ENCODE measurements at regions not wholly inside any gene's neighbourhood (a gene's known extent, or its start where the extent isn't known, plus 50 kb on each side); places are given as distances from the start of the nearest gene placed in this dataset.
"Not testable (repeated sequence)": the region's sequence is repeated elsewhere in the genome, so short reads cannot be mapped to it uniquely, and the experiment has no call there.

DNA sequence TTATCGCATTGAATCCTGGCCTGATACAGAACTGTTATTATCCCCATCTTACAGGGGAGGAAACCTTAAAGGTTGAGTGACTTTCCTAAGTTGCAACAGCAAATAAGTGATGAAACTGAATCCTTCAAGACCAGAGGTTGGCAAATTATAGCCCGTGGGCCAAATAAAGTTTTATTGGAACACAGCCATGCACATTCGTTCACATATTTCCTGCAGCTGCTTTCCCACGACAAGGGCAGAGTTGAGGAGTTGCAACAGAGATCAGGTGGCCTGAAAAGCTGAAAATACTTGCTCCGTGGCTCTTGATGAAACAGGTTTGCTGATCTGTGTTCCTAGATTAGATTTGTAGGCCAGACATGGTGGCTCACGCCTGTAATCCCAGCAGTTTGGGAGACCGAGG, 126.7 kb downstream of the PHETA1 start:
- Histone ChIP-seq H3K36me3 (ENCODE audit: control insufficient read depth, insufficient read depth, low read length) (no peaks in the 10 kb centered on the region), H3K4me3 (replicated peaks; ENCODE audit: low read depth, low read length) (no peak overlapping the region), H3K27me3 (replicated peaks; ENCODE audit: control insufficient read depth, insufficient read depth, low read length) (no peaks in the 10 kb centered on the region; the same call in 1 of the 2 replicates)
- DNase-seq (ENCODE audit: extremely low read depth, insufficient read length) = no peak
- TF ChIP-seq CTCF (IDR thresholded peaks at IDR 0.05; ENCODE audit: insufficient read depth, low read length, poor library complexity, severe bottlenecking) = no peak

GRCh38 chr12:111240374-111240773, 128.5 kb downstream of the PHETA1 start:
- no peaks in the 10 kb centered on the region; the same call in 1 of the 2 replicates for H3K27me3 ChIP-seq (replicated peaks; ENCODE audit: control insufficient read depth, insufficient read depth, low read length)
- no peak overlapping the region for H3K4me3 ChIP-seq (replicated peaks; ENCODE audit: low read depth, low read length)
- no peak for DNase-seq (ENCODE audit: extremely low read depth, insufficient read length)
- no peak for TF ChIP-seq CTCF (IDR thresholded peaks at IDR 0.05; ENCODE audit: insufficient read depth, low read length, poor library complexity, severe bottlenecking)
- no peaks in the 10 kb centered on the region for H3K36me3 ChIP-seq (ENCODE audit: control insufficient read depth, insufficient read depth, low read length)

- Histone ChIP-seq H3K27me3 (replicated peaks; ENCODE audit: control insufficient read depth, insufficient read depth, low read length) (no peaks in the 10 kb centered on the region; the same call in none of the 2 replicates), H3K36me3 (ENCODE audit: control insufficient read depth, insufficient read depth, low read length) (no peaks in the 10 kb centered on the region), H3K4me3 (replicated peaks; ENCODE audit: low read depth, low read length) (no peak overlapping the region)
- no peak for DNase-seq (ENCODE audit: extremely low read depth, insufficient read length)
- no peak for TF ChIP-seq CTCF (IDR thresholded peaks at IDR 0.05; ENCODE audit: insufficient read depth, low read length, poor library complexity, severe bottlenecking)
Measured at GRCh38 chr12:111239235-111239634, 129.7 kb downstream of the PHETA1 start.

DNA sequence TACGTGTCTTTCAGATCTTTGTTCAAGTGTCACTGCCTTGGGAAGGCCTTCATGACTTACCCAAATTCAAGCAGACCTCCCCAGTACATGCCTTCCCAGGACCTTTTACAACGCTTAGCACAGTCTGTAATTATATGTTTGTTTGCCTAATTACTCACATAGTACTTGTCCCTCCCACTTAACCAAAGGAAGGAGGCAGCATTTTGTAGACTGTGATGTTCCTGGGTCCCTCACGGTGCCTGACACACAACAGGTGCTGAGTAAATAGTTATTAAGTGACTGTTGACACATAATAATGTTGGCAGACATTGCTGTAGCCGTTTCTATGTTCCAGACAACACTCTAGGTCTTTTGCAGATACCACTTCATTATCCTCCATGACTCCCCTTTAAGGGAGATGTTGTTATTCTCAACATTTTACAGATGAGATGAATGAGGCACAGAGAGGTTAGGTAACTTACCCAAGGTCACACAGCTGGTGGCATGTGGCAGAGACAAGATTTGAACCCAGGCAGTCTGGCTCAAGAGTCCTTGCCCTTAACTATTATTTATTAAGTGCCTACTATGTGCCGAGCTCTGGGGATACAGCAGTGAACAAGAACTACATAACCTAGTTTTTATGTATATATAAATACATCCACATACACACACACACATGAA, 130.7 kb downstream of the PHETA1 start:
- DNase-seq (ENCODE audit: extremely low read depth, insufficient read length) = no peak
- Histone ChIP-seq H3K4me3 (replicated peaks; ENCODE audit: low read depth, low read length) (no peak overlapping the region), H3K36me3 (ENCODE audit: control insufficient read depth, insufficient read depth, low read length) (no peaks in the 10 kb centered on the region), H3K27me3 (replicated peaks; ENCODE audit: control insufficient read depth, insufficient read depth, low read length) (no peaks in the 10 kb centered on the region; the same call in none of the 2 replicates)
- no peak for TF ChIP-seq CTCF (IDR thresholded peaks at IDR 0.05; ENCODE audit: insufficient read depth, low read length, poor library complexity, severe bottlenecking)

DNA sequence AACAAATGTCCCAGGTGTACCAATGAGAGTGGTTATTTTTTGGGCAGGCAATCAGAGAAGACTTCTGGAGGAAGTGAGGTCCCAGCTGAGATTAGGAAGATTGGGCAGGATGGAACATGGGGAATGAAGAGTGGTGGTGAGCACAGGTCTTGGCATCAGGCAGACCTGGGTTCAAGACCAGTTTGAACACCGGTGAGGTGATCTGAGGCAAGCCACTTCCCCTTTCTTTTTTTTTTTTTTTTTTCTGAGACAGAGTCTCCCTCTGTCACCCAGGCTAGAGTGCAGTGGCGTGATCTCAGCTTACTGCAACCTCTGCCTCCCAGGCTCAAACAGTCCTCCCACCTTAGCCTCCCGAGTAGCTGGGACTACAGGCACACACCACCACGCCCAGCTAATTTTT, 134.4 kb downstream of the PHETA1 start:
- not testable (repeated sequence) for DNase-seq (ENCODE audit: extremely low read depth, insufficient read length); H3K27me3 ChIP-seq (replicated peaks; ENCODE audit: control insufficient read depth, insufficient read depth, low read length); H3K4me3 ChIP-seq (replicated peaks; ENCODE audit: low read depth, low read length); H3K36me3 ChIP-seq (ENCODE audit: control insufficient read depth, insufficient read depth, low read length)

GRCh38 chr12:111233786-111234185, 135.1 kb downstream of the PHETA1 start:
- no peak for DNase-seq (ENCODE audit: extremely low read depth, insufficient read length)
- no peak for TF ChIP-seq CTCF (IDR thresholded peaks at IDR 0.05; ENCODE audit: insufficient read depth, low read length, poor library complexity, severe bottlenecking)
- peaks cover 1% of the 10 kb centered on the region for H3K27me3 ChIP-seq (replicated peaks; ENCODE audit: control insufficient read depth, insufficient read depth, low read length)
- no peak overlapping the region for H3K4me3 ChIP-seq (replicated peaks; ENCODE audit: low read depth, low read length)
- H3K36me3 ChIP-seq (ENCODE audit: control insufficient read depth, insufficient read depth, low read length) = no peaks in the 10 kb centered on the region

Measured in GM06990 (cell line).